H1 (cell line): ENCODE measurements at regions not wholly inside any gene's neighbourhood (a gene's known extent, or its start where the extent isn't known, plus 50 kb on each side); places are given as distances from the start of the nearest gene placed in this dataset.
A peak's percentile ranks its signal among the peaks of the same experiment; 100 is the strongest.

ENCODE experiments used
- BRCA1 ChIP-seq: IDR thresholded peaks from 2 replicates; pipeline ENCODE4 v1.6.1; 2012; ENCODE audit warnings: low read depth, low read length, improper control_type of control experiment
- HDAC6 ChIP-seq: IDR thresholded peaks from one replicate; pipeline ENCODE4 v1.7.1; 2012; ENCODE audit warnings: low read depth, mild to moderate bottlenecking, inconsistent platforms, low read length, moderate library complexity
- MAFK ChIP-seq: IDR thresholded peaks from 2 replicates; pipeline ENCODE4 v1.6.1; 2012; ENCODE audit warnings: low read depth, mild to moderate bottlenecking, improper control_type of control experiment, low read length
- POLR2AphosphoS5 ChIP-seq: IDR thresholded peaks from 2 replicates; pipeline ENCODE4 v1.6.1; 2011; ENCODE audit warnings: low read depth, low read length
- RAD21 ChIP-seq, 2 experiments: IDR thresholded peaks in 1 of 2; conservative IDR thresholded peaks in 1 of 2; 2 replicates each; pipeline ENCODE4 v1.6.1; 2011; ENCODE audit warnings: low read depth in 2 of 2, low read length in 2 of 2, improper control_type of control experiment in 1 of 2, inconsistent platforms in 1 of 2, mild to moderate bottlenecking in 1 of 2, moderate library complexity in 1 of 2
- RBBP5 ChIP-seq: IDR thresholded peaks from 2 replicates; pipeline ENCODE4 v1.7.1; 2012; ENCODE audit warnings: low read depth, mild to moderate bottlenecking, inconsistent platforms, low read length, moderate library complexity, borderline replicate concordance
- SIRT6 ChIP-seq: IDR thresholded peaks from one replicate; pipeline ENCODE4 v1.7.1; 2012; ENCODE audit warnings: low read length, inconsistent platforms
- SIX5 ChIP-seq: IDR thresholded peaks from 2 replicates; pipeline ENCODE4 v1.6.1; 2011; ENCODE audit warnings: mild to moderate bottlenecking, low read depth, low read length
- SP2 ChIP-seq: IDR thresholded peaks from 2 replicates; pipeline ENCODE4 v1.6.1; 2012; ENCODE audit warnings: mild to moderate bottlenecking, low read length, inconsistent platforms

DNA sequence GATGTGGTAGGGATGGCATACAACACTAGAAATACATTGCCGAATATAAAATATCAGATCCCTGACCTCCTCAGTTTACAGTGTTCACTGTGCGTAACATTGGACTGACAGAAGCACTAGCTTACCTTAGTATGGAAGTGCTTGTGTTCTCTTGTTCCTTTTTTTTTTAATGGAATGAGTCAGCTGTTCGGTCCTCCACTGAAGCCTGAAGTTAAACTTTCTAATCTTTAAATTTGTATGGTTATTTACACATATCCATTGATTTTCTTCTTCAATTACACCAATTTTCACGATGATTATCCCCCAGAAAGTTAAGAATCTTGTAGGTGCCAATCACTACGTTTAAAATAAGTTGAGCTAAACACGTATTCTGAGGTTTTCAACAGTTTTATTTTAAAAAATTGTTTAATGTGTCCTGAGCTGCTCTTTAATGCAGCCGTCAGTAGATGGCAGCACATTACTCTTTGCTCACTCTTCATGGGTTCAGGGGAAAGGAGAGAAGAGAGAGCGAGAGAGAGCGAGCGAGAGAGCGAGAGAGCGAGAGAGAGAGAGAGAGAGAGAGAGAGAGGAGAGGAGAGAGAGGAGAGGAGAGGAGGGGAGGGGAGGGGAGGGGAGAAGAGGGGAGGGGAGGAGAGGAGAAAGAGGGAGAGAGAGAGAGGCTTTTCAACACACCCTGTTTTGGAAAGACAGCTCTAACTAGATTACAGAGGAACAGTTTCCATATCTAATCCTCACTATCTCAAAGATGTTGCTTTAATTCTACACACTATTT lies 134.7 kb upstream of the SCAF11 start (continued):
- peak; percentile 73 to 76 for TF ChIP-seq RAD21 (IDR thresholded peaks at IDR 0.05 in 1 of 2, conservative IDR thresholded peaks at IDR 0.05 in 1 of 2; ENCODE audit: low read depth in 2 of 2, low read length in 2 of 2)
- no peak for TF ChIP-seq SIRT6
- no peak for TF ChIP-seq RBBP5
- no peak for TF ChIP-seq SP2
- TF ChIP-seq HDAC6 = no peak
- TF ChIP-seq MAFK = no peak
- no peak for TF ChIP-seq SIX5
- no peak for TF ChIP-seq POLR2AphosphoS5
- no peak for TF ChIP-seq BRCA1
- TF ChIP-seq, all 59 proteins: peak for 3
